K562 (cell line): ENCODE measurements at regions not wholly inside any gene's neighbourhood (a gene's known extent, or its start where the extent isn't known, plus 50 kb on each side); places are given as distances from the start of the nearest gene placed in this dataset.

Source experiments
- ATAC-seq: fragments of 200-7000 bp; cut with Tn5 transposase; 3 replicates; pipeline ENCODE4 v1.9.1; 2020; ENCODE audit warnings: moderate library complexity
- BruUV-seq: library from RNA; stranded (reverse); fragments of 400-500 nt; replicated peaks from 2 replicates; lab custom pipeline; 2021; lab: Mats Ljungman, UMichigan
- CTCF ChIA-PET: fragments of 300-600 bp; formaldehyde crosslinking; extraction: SDS; loops from one replicate; lab custom pipeline; 2021; ENCODE audit warnings: low intra/inter-chr PET ratio; lab: Yijun Ruan, JAX
- POLR2A ChIA-PET: fragments of 300-600, 350-650 bp; sonication (Branson Sonifier 250); formaldehyde crosslinking; extraction: SDS; loops from one replicate; lab custom pipeline; 2021; ENCODE audit warnings: antibody characterized with exemption, inconsistent platforms; lab: Yijun Ruan, JAX
- DNase-seq, 4 experiments: peaks; one replicate each; pipeline versions ENCODE4 v3.0.0 to v3.0.0-alpha.2; 2011 to 2018; ENCODE audit warnings: low spot score in 3 of 4, mixed read lengths in 3 of 4; ENCODE audit errors: extremely low read depth in 1 of 4
- FAIRE-seq: peaks from 2 replicates; lab custom pipeline; 2011; peaks lifted over from hg19 to GRCh38; lab: Jason Lieb, UNC
- H2AFZ ChIP-seq: 2 replicates; pipeline ENCODE4 v1.6.0; 2011; ENCODE audit warnings: low read depth, low read length, control low read depth, inconsistent platforms
- H3K27ac ChIP-seq: fragments of 200-600 bp; 3 replicates; pipeline ENCODE4 v1.8.0; 2011; ENCODE audit warnings: low read depth, mild to moderate bottlenecking, control low read depth, inconsistent platforms, low read length, moderate library complexity, mixed read lengths; ENCODE audit errors: extremely low read depth
- H3K27me3 ChIP-seq, 2 experiments: fragments of 300-600 bp in 1 of 2; 2 replicates in 1 of 2; 3 replicates in 1 of 2; pipeline versions ENCODE4 v1.6.0 to v1.8.0; 2011; ENCODE audit warnings: inconsistent platforms in 2 of 2, low read length in 2 of 2, mild to moderate bottlenecking in 1 of 2, mixed read lengths in 1 of 2, moderate library complexity in 1 of 2; ENCODE audit not compliant: control insufficient read depth in 2 of 2, insufficient read depth in 2 of 2
- H3K36me3 ChIP-seq: fragments of 300-600 bp; 3 replicates; pipeline ENCODE4 v1.8.0; 2011; ENCODE audit warnings: mild to moderate bottlenecking, low read length, inconsistent platforms; ENCODE audit not compliant: control insufficient read depth, insufficient read depth
- H3K4me1 ChIP-seq, 2 experiments: fragments of 200-600 bp in 1 of 2; replicated peaks in 1 of 2; 2 replicates in 1 of 2; 3 replicates in 1 of 2; pipeline versions ENCODE4 v1.5.1 to v1.8.0; 2011; ENCODE audit warnings: inconsistent platforms in 2 of 2, low read length in 2 of 2, mild to moderate bottlenecking in 1 of 2, mixed read lengths in 1 of 2, moderate library complexity in 1 of 2; ENCODE audit not compliant: control insufficient read depth in 2 of 2, insufficient read depth in 2 of 2
- H3K4me2 ChIP-seq: 2 replicates; pipeline ENCODE4 v1.6.1; 2011; ENCODE audit warnings: low read length, control low read depth, inconsistent platforms, mixed read lengths; ENCODE audit not compliant: insufficient read depth
- H3K4me3 ChIP-seq: fragments of 200-600 bp; sonication (generic), shearing (Covaris generic); 2 replicates; pipeline ENCODE4 v1.5.1; 2016; ENCODE audit warnings: control low read depth, inconsistent platforms
- H3K79me2 ChIP-seq: fragments of 200-600 bp; 3 replicates; pipeline ENCODE4 v1.8.0; 2011; ENCODE audit warnings: low read length, inconsistent platforms; ENCODE audit not compliant: control insufficient read depth, insufficient read depth
- H3K9ac ChIP-seq, 2 experiments: 2 replicates each; pipeline versions ENCODE4 v1.6.0 to v1.6.1; 2011; ENCODE audit warnings: low read depth in 2 of 2, low read length in 2 of 2, control low read depth in 1 of 2, inconsistent platforms in 1 of 2, mild to moderate bottlenecking in 1 of 2, mixed read lengths in 1 of 2; ENCODE audit not compliant: insufficient read depth in 1 of 2
- H3K9me1 ChIP-seq: one replicate; pipeline ENCODE4 v1.6.0; 2011; ENCODE audit warnings: inconsistent platforms, mild to moderate bottlenecking, low read length, moderate library complexity; ENCODE audit not compliant: control insufficient read depth, insufficient read depth
- H3K9me3 ChIP-seq: replicated peaks from 2 replicates; pipeline ENCODE4 v1.5.1; 2011; ENCODE audit warnings: low read depth, low read length, inconsistent platforms; ENCODE audit not compliant: control insufficient read depth, insufficient read depth
- H4K20me1 ChIP-seq: replicated peaks from 2 replicates; pipeline ENCODE4 v1.6.1; 2011; ENCODE audit warnings: low read length, inconsistent platforms, mixed read lengths; ENCODE audit not compliant: control insufficient read depth, insufficient read depth
- CTCF ChIP-seq, 3 experiments: IDR thresholded peaks in 2 of 3; conservative IDR thresholded peaks in 1 of 3; 2 replicates each; pipeline ENCODE4 v1.5.1; 2011 to 2012; ENCODE audit warnings: low read length in 3 of 3, mild to moderate bottlenecking in 3 of 3, control low read depth in 2 of 3, improper control_type of control experiment in 1 of 3, inconsistent platforms in 1 of 3, low read depth in 1 of 3, mixed read lengths in 1 of 3, moderate library complexity in 1 of 3; ENCODE audit not compliant: insufficient read depth in 2 of 3
- EHMT2 ChIP-seq: fragments of 450-650 bp; IDR thresholded peaks from 2 replicates; pipeline ENCODE4 v1.6.1; 2018; ENCODE audit warnings: antibody characterized with exemption
- RAD21 ChIP-seq, 2 experiments: fragments of 250-450 bp in 1 of 2; fragments of 450-650 bp in 1 of 2; sonication (Bioruptor Pico) in 1 of 2; formaldehyde crosslinking in 1 of 2; IDR thresholded peaks in 1 of 2; conservative IDR thresholded peaks in 1 of 2; 2 replicates each; pipeline versions ENCODE4 v1.4.0 to v1.8.0; 2020 to 2022; ENCODE audit warnings: mild to moderate bottlenecking in 2 of 2, moderate library complexity in 1 of 2
- REST ChIP-seq, 2 experiments: fragments of 450-650 bp; formaldehyde crosslinking in 1 of 2; IDR thresholded peaks; 2 replicates each; pipeline versions ENCODE4 v1.4.0 to v1.6.1; 2014 to 2020; ENCODE audit warnings: mild to moderate bottlenecking in 2 of 2, borderline replicate concordance in 1 of 2, low read depth in 1 of 2
- SMARCC2 ChIP-seq: fragments of 450-650 bp; IDR thresholded peaks from 2 replicates; pipeline ENCODE4 v1.6.1; 2017; ENCODE audit warnings: antibody characterized with exemption, moderate library complexity, mild to moderate bottlenecking, low read depth
- WGBS: fragments of 100-300 bp; shearing (Covaris generic); methylation state at CpG from one replicate; pipeline ENCODE4 v1.1.6; 2016; ENCODE audit warnings: low coverage, mixed read lengths; ENCODE audit not compliant: insufficient coverage; ENCODE audit errors: missing lambda C conversion rate; 5-methylcytosine and 5-hydroxymethylcytosine counted together
- in situ Hi-C: fragments of 300-500 bp; cut with MboI; formaldehyde crosslinking; loops from 4 replicates; pipeline ENCODE4 v1.15.0; 2018; ENCODE audit warnings: inconsistent platforms, mixed read lengths
- intact Hi-C: fragments of 100-400 bp; cut with micrococcal nuclease; formaldehyde crosslinking; loops from 2 replicates; pipeline ENCODE4 v1.14.2; 2022

GRCh38 chr4:54976682-54977081, 148.7 kb downstream of the KDR start:
- Histone ChIP-seq H4K20me1 (no peaks in the 10 kb centered on the region), H3K27ac (no peak overlapping the region), H3K9me1 (no peaks in the 10 kb centered on the region), H3K4me3 (no peak overlapping the region), H3K9ac (no peak overlapping the region), H3K79me2 (no peaks in the 10 kb centered on the region), H3K27me3 (no peaks in the 10 kb centered on the region), H2AFZ (no peak overlapping the region), H3K4me1 (no peaks in the 10 kb centered on the region), H3K4me2 (no peak overlapping the region), H3K9me3 (no peaks in the 10 kb centered on the region), H3K36me3 (no peaks in the 10 kb centered on the region)
- peak; percentile 82 for ATAC-seq
- TF ChIP-seq RAD21 (CRISPR knock-in tag; conservative IDR thresholded peaks at IDR 0.05 in 1 of 2, IDR thresholded peaks at IDR 0.05 in 1 of 2) (peak in 1 of 2 experiments; percentile 45; a peak in 2 of 4 replicates), REST (IDR thresholded peaks at IDR 0.05; ENCODE audit: borderline replicate concordance) (peak; percentile 5; the same call in 1 of the 2 replicates), REST (CRISPR knock-in tag; IDR thresholded peaks at IDR 0.05; ENCODE audit: low read depth) (no peak), EHMT2 (no peak), CTCF (IDR thresholded peaks at IDR 0.05 in 2 of 3, conservative IDR thresholded peaks at IDR 0.05 in 1 of 3; ENCODE audit: insufficient read depth in 2 of 3, low read depth in 1 of 3, low read length in 3 of 3) (peak; percentile 33 to 90 (median 60); a peak in 4 of 6 replicates), SMARCC2 (no peak)
- ChIA-PET CTCF (no interaction called here), POLR2A (interaction anchor here (0.7 to 0.9 kb wide), 2 partner anchors 14 to 52 kb away, joined by 3 read pairs; no protein-coding TSS in a partner anchor)
- no peak for FAIRE-seq
- 0% methylated on average over 4 of the region's 4 CpGs for WGBS
- peak in 1 of 4 experiments; percentile 12 for DNase-seq
- no TSS peak for BruUV-seq
- in situ Hi-C loops: no loop called here
- intact Hi-C loops: no loop called here
